GM21619 (cell line): ENCODE measurements at regions not wholly inside any gene's neighbourhood (a gene's known extent, or its start where the extent isn't known, plus 50 kb on each side); places are given as distances from the start of the nearest gene placed in this dataset.
"Not testable (repeated sequence)": the region's sequence is repeated elsewhere in the genome, so short reads cannot be mapped to it uniquely, and the experiment has no call there.

ENCODE experiments used
- ATAC-seq: cut with Tn5 transposase; IDR thresholded peaks from one replicate; pipeline ENCODE4 v1.9.1; 2021; ENCODE audit not compliant: unreplicated experiment

DNA sequence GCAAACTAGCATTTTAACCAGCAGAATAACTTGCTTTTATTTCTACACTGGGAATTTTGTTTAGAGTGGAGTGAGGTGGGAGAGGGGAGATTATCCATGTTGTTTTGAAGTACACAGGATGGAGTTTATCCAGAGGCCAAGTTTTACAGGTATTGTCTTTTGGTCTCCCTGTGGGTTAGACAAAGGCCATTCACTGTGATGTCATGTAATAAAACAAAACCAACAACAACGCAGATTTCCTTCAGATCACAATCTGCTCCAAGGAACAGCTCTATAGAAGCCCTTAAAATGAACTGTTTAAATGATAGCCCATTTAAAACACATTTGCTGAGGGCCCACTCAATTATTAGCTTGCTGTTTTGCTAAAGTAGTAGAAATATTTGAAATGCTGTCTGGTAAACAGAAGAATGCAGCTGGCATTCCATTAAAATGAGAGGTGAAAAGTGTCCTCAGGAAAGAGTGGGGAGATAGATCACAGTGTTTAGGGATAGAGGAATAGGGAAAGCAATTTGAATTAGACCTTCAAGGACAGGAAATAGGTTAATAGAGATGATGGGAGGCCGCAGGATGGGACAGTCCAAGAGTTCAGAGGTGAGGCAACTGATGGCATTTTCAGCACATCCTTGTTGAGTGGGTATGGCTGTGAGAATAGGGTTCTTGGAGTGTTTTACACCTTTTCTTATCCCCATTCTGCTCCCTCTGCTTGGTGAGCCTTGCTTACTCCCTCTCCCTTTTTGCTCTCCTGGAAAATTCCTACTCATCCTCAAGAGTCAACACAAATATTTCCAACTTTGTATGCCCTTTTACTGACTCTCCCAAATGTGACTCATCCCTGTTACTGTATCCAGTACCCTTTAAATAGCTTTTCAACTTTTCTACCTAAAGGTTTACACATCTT is 140.1 kb upstream of the NR3C1 start:
- no peak for ATAC-seq

GRCh38 chr5:143542798-143543144 is 139.3 kb upstream of the NR3C1 start:
- ATAC-seq = no peak

GRCh38 chr5:143541943-143542797 is 138.7 kb upstream of the NR3C1 start:
- ATAC-seq = no peak

- ATAC-seq = no peak
Observed at GRCh38 chr5:143539742-143540141, 136.3 kb upstream of the NR3C1 start.

DNA sequence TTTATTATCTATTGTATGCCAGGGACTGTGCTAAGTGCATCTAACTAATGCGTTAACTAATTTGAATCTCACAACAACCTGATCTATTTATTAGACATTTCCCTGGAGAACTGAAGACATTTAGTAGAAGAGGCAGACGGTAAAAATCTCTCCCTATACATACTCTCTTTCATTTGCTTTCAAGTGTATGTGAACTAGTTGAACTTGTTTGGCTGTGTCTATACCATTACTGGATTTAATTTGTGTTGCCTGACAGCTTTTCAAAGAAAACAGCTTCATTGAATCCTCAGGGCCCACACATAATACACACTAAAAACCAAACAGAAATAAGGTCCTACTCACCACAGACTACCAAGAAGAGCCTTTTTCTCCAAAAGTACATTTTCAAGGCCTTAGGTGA is 133.6 kb upstream of the NR3C1 start:
- no peak for ATAC-seq

- no peak for ATAC-seq
Observed at GRCh38 chr5:143536364-143536763, 132.9 kb upstream of the NR3C1 start.

DNA sequence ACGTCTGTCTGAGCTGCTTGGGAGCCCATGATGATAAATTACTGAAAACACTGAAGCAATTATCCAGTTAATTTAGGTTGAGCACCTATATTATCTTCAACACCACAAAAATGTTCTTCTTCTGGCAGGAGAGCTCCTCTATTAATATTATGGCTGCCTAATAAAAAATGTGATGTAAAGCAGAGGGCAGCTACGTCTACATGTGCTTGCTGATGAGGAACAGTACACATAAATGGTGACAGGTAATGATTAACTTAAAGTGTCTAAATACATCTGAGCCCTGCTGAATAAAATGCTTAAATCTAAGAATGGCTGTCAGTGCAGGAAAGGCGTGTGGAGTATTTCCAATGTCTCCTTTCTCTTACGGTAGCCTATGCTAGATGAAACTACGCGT is 131.3 kb upstream of the NR3C1 start:
- ATAC-seq = no peak

GRCh38 chr5:143533978-143534760 is 130.7 kb upstream of the NR3C1 start:
- ATAC-seq = no peak

DNA sequence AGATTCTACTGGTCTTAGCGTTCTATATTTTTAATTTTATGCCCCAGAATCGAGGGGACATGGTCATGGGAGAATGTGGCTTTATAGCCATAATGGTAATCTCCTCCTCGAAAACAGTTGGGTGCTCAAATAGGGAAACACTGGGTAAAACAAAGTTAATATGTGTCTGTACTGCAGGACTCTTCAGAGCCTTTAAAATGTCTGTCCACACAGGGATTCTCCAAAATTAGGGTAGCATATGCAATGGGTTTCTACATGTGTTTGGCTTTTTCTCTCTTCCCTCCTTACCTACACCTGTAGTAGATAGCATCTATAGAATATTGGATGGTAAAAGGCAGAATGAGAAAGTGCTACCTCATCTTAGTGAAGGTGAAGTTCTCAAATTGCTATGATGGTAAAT is 130.0 kb upstream of the NR3C1 start:
- ATAC-seq = no peak

DNA sequence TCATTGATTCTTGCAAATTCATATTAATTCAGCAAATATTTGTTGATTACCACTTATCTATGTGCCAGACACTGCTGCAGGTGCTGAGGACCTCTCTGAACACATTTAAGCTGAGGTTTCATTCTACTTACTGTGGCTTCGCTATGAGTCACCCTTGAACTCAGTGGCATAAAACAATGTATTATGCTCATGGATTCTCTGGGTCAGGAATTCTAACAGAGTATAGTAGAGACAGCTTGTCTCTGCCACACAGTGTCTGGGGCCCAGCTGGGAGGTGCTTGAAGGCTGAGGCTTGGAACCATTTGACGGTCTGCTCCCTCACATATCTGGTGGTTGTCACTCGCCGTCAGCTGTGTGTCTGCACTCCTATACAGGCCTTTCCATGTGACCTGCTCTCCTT is 124.3 kb upstream of the NR3C1 start:
- ATAC-seq = no peak

GRCh38 chr5:143525176-143525575 is 121.7 kb upstream of the NR3C1 start:
- no peak for ATAC-seq

DNA sequence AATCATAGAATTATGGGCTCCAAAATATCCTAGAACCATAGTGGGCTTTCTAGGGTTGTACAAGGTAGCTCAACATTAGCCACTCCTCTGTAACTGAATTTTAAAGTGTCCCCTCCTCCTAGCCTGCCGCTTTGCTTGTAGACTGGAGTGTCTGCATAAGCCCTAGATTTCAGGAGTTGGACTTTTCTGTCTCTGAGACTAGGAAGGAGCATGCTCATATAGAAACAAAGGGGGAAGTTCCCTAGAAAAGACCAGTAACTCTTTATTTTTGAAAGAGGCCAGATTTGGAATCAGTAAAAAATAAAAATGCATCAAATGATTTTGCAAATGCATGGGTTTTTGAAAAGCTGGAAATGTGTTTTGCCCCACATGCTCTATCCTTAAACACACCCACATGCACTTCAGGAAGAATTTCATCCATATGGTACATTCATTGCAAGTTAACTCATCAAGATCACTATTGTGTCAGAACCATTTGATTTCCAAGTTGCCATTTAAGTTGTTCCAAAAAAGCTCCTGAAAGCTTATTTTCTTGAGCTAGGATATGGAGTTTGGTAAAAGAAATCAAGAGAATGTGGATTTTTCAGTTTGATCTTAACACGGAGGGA is 121.0 kb upstream of the NR3C1 start:
- ATAC-seq = no peak

DNA sequence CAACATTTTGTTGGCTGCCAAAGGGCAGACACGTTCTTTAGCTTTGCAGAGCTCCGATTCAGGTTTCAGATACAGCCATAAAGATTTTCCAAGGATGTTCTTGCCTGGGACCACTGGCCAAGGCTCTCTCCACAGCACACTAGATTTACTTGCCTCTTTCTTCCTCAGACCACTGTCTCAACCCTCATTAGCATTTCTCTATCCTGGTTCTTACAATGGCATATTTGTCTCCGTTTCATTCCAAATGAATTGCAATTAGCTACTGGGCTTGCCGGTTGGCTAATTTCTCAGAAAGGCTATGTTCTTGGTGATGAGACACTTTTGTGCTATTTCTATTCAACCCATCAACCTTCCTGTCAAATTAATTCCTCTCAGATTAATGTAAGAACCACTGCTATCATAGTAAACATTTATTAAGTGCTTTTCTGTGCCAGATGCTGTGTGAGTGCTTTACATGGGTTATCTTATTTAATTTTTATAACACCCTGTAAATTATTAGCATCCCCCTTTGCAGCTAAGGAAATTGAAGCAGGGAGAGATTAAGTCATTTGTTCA is 118.4 kb upstream of the NR3C1 start:
- ATAC-seq = no peak

DNA sequence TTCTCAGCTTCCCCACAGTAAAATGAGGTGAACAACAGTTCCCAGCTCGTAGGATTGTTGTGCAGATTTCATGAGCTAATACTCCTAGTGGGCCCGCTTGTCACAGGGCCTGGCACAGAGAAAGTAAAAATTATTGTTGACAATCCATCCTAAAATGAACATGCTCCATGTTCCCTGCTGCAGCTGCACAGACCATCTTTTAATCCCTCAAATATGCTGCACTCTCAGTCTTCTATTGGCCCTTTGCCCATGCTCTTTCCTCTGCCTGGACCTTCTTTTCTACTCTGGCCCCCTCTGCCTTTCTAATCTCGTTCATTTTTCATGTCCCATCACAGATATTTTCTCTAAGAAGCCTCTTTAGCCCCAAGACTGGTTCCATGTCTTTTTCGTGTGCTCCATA is 117.7 kb upstream of the NR3C1 start:
- no peak for ATAC-seq

- ATAC-seq = not testable (repeated sequence)
Observed at GRCh38 chr5:143519215-143519614, 115.7 kb upstream of the NR3C1 start.

- not testable (repeated sequence) for ATAC-seq
Observed at GRCh38 chr5:143517824-143518223, 114.3 kb upstream of the NR3C1 start.

- peak; percentile 66 for ATAC-seq
Observed at GRCh38 chr5:143516249-143516648, 112.8 kb upstream of the NR3C1 start.

GRCh38 chr5:143515829-143516228 is 112.3 kb upstream of the NR3C1 start:
- ATAC-seq = no peak

- ATAC-seq = no peak
Observed at GRCh38 chr5:143514616-143515335, 111.3 kb upstream of the NR3C1 start.

- ATAC-seq = no peak
Observed at GRCh38 chr5:143513720-143514119, 110.2 kb upstream of the NR3C1 start.
